ENCODE measurements at regions not wholly inside any gene's neighbourhood (a gene's known extent, or its start where the extent isn't known, plus 50 kb on each side); places are given as distances from the start of the nearest gene placed in this dataset.

DNA sequence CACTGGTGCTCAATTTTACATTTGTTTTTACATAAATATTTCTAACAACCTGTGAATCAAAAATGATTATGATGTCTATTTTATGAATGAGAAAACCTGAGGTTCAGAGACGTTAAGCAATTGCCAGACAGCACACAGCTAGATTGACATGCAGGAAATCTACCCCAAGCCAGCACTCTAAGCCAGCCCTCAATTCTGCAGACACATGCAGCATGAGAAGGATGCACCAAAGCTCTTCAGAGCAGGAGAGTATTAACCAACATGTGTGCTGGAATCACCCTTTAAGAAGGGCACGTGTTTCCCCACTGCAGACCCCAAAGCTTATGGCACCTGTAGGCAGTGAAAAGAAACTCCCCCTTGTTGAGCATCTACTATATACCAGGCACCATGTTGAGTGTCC is 126.1 kb upstream of the ARHGEF3 start:
- Histone ChIP-seq H3K4me1 (ENCODE audit: control insufficient read depth in 1 of 2, insufficient read depth in 2 of 2, low read length in 2 of 2) (peaks cover 20 to 25% of the 10 kb centered on the region in 2 donors), H4K20me1 (ENCODE audit: insufficient read depth, low read length) (no peaks in the 10 kb centered on the region), H3K36me3 (replicated peaks in 1 of 2; ENCODE audit: control insufficient read depth in 1 of 2, insufficient read depth in 2 of 2, low read length in 2 of 2) (no peaks in the 10 kb centered on the region), H3K9me3 (replicated peaks in 1 of 2; ENCODE audit: control insufficient read depth in 1 of 2, insufficient read depth in 1 of 2, low read length in 2 of 2) (no peaks in the 10 kb centered on the region), H2AFZ (ENCODE audit: insufficient read depth, low read depth, low read length, poor library complexity, severe bottlenecking) (peak overlapping the region; percentile 66), H3K27ac (ENCODE audit: low read depth in 1 of 2, low read length in 2 of 2) (no peak overlapping the region), H3K79me2 (ENCODE audit: insufficient read depth, low read length) (no peaks in the 10 kb centered on the region), H3K9ac (ENCODE audit: insufficient read depth, low read length, poor library complexity, severe bottlenecking) (no peak overlapping the region), H3K4me3 (replicated peaks in 1 of 3; ENCODE audit: low read depth in 2 of 3, low read length in 3 of 3) (no peak overlapping the region), H3K4me2 (replicated peaks; ENCODE audit: extremely low read depth, low read length, poor library complexity, severe bottlenecking) (no peak overlapping the region), H3K27me3 (ENCODE audit: control insufficient read depth in 2 of 2, insufficient read depth in 2 of 2, low read length in 2 of 2) (no peaks in the 10 kb centered on the region)
- peaks cover 27% of the 10 kb centered on the region for H3K4me1 Mint-ChIP-seq
- peaks cover 0 to 2% (median 2%) of the 10 kb centered on the region in 3 donors for H3K27me3 Mint-ChIP-seq (ENCODE audit: low read depth in 3 of 3)
- TF ChIP-seq, protein P1, sequence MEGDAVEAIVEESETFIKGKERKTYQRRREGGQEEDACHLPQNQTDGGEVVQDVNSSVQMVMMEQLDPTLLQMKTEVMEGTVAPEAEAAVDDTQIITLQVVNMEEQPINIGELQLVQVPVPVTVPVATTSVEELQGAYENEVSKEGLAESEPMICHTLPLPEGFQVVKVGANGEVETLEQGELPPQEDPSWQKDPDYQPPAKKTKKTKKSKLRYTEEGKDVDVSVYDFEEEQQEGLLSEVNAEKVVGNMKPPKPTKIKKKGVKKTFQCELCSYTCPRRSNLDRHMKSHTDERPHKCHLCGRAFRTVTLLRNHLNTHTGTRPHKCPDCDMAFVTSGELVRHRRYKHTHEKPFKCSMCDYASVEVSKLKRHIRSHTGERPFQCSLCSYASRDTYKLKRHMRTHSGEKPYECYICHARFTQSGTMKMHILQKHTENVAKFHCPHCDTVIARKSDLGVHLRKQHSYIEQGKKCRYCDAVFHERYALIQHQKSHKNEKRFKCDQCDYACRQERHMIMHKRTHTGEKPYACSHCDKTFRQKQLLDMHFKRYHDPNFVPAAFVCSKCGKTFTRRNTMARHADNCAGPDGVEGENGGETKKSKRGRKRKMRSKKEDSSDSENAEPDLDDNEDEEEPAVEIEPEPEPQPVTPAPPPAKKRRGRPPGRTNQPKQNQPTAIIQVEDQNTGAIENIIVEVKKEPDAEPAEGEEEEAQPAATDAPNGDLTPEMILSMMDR (IDR thresholded peaks at IDR 0.05), result no peak
- no peak for DNase-seq
- H3K4me3 Mint-ChIP-seq, result no peak overlapping the region
- H3K36me3 Mint-ChIP-seq, result no peaks in the 10 kb centered on the region
- 94% methylated on average over 2 of the region's 2 CpGs for WGBS (ENCODE audit: insufficient coverage)
- H3K9me3 Mint-ChIP-seq, result no peaks in the 10 kb centered on the region
- intact Hi-C loops (cut with micrococcal nuclease), result loop anchor here in 1 of 2 donors (10.0 kb wide), 1 partner anchor 57 kb away; no protein-coding TSS in a partner anchor
- peak overlapping the region in 1 of 7 donors; percentile 43 for H3K27ac Mint-ChIP-seq

DNA sequence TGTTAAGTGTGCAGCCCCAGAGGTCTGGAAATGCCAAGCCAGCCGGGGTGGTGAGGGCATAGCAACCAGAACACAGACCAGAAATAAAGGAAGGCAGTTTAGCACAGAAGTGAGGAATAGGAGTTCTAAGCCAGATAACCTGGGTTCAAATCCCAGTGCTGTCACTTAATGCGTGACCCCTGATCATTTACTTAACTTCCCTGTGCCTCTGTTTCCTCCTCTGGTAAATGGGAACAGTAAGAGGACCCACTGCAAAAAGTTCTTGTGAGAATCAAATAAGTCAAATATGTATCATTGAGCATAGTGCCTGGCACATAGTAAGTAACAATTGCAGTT is 125.2 kb upstream of the ARHGEF3 start:
- WGBS (ENCODE audit: insufficient coverage), result no CpG with 5 or more reads among the region's 2 CpGs

More for the DNA sequence above, 125.2 kb upstream of the ARHGEF3 start:
- no peak overlapping the region for H3K27ac ChIP-seq (ENCODE audit: low read depth in 1 of 2, low read length in 2 of 2)
- H3K9ac ChIP-seq (ENCODE audit: insufficient read depth, low read length, poor library complexity, severe bottlenecking), result no peak overlapping the region
- H4K20me1 ChIP-seq (ENCODE audit: insufficient read depth, low read length), result no peaks in the 10 kb centered on the region
- H2AFZ ChIP-seq (ENCODE audit: insufficient read depth, low read depth, low read length, poor library complexity, severe bottlenecking), result no peak overlapping the region
- no peak overlapping the region for H3K4me2 ChIP-seq (replicated peaks; ENCODE audit: extremely low read depth, low read length, poor library complexity, severe bottlenecking)
- Mint-ChIP-seq H3K4me1 (peaks cover 35% of the 10 kb centered on the region), H3K27ac (no peak overlapping the region), H3K36me3 (no peaks in the 10 kb centered on the region), H3K4me3 (no peak overlapping the region), H3K9me3 (no peaks in the 10 kb centered on the region), H3K27me3 (ENCODE audit: low read depth in 3 of 3) (peaks cover 0 to 2% (median 0%) of the 10 kb centered on the region in 3 donors)
- intact Hi-C loops (cut with micrococcal nuclease), result loop anchor here in 1 of 2 donors (10.0 kb wide), 1 partner anchor 58 kb away; no protein-coding TSS in a partner anchor
- peaks cover 26 to 32% of the 10 kb centered on the region in 2 donors for H3K4me1 ChIP-seq (ENCODE audit: control insufficient read depth in 1 of 2, insufficient read depth in 2 of 2, low read length in 2 of 2)
- no peak for DNase-seq
- H3K79me2 ChIP-seq (ENCODE audit: insufficient read depth, low read length), result no peaks in the 10 kb centered on the region
- H3K27me3 ChIP-seq (ENCODE audit: control insufficient read depth in 2 of 2, insufficient read depth in 2 of 2, low read length in 2 of 2), result no peaks in the 10 kb centered on the region
- H3K4me3 ChIP-seq (replicated peaks in 1 of 3; ENCODE audit: low read depth in 2 of 3, low read length in 3 of 3), result no peak overlapping the region
- H3K9me3 ChIP-seq (replicated peaks in 1 of 2; ENCODE audit: control insufficient read depth in 1 of 2, insufficient read depth in 1 of 2, low read length in 2 of 2), result no peaks in the 10 kb centered on the region
- TF ChIP-seq, protein P1 (IDR thresholded peaks at IDR 0.05), result no peak
- H3K36me3 ChIP-seq (replicated peaks in 1 of 2; ENCODE audit: control insufficient read depth in 1 of 2, insufficient read depth in 2 of 2, low read length in 2 of 2), result no peaks in the 10 kb centered on the region
